ENCODE measurements at regions not wholly inside any gene's neighbourhood (a gene's known extent, or its start where the extent isn't known, plus 50 kb on each side); places are given as distances from the start of the nearest gene placed in this dataset.

DNA sequence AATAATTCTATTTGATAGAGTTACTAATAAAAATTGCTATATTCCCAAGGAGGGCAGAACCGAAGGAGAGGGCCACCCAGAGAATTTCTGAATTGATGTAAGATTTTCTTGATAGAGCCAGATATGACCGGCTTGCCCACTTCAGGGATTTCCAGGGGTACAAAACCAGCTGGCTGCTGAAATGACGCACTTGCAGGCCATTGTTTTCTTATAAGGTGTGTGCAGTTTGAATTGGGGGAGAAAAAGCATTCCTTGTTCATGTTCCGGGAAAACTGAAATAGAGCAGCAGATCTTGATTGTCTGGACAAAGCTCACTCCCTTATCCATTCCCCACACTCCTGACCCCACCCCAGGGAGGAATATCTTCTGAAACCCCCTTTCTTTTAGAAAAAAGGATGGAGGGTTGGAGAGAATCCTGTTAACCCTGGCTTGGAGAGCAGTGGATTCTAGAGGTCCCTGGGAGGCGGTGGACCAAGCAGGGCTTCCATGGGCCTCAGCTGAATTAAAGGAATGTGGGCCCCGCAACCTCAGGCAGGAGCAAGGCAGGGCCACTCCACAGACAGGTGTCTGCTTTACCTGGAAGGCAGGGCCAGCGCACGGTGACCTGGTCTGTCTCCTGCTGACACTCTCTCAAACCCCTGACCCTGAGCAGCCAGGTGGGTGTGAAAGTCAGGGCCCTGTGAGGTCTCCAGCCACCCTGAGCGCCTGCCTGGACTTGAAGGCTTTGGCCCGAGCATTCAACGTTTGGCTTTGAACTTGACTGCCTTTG is 96.4 kb downstream of the TMEM170B start:
- DNase-seq (ENCODE audit: low read depth in 2 of 2): no peak

DNA sequence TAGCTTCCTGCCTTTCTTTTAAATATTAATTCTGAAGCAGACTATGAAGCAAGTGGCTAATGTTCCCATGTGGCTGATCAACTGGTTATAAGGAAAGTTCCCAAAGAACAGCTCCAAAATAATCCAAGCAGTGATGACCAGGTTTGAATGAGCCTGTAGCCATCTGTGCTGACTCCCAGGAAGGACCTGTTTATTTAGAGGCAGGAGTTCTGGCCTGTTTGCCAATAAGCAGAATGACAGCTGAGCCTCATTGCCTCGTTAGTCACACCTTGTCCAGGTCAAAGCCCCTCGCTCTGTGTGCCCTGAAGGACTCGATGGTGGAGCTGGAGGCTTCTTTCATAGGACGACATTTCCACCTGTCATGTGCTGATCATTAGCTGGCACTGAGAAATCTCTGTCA is 97.4 kb downstream of the TMEM170B start:
- no peak for DNase-seq (ENCODE audit: low read depth in 2 of 2)

DNA sequence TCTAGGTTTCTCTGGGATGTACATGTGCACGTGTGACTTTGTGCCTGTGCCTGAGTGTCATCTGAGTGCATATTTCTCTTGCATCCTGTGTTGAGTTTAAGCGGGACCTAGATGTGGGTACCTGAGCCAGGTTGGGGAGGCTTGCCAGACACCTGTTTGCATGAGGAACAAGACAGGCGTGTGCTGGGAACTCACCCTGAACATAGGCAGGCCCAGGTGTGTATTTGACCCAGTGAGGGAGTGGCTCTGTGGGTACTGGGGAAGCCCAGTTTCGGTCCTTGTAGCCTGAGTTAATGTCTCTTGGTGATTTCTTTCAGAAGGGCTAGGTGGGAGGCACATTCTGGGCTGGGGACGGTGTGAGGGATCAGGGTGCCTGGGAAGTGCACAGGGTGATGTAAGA is 98.6 kb downstream of the TMEM170B start:
- no peak for DNase-seq (ENCODE audit: low read depth in 2 of 2)

DNA sequence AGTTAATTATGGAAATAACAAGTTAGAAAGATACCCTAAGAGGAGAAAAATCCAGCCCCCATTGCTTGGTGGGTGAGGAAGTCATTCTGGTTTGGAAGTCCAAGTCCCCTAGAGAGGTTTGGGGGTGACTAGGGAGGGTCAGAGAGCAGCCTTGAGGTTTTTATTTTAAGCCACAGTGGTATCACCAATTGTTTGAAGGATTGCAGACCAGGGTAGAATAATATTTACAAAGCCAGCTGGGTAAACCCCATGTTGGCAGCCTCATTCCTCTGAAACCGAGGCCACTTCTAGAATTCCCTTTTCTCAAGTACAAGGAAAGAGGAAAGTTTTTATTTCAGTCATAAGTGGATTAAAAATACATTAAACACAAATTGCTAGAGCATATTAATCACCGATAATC is 99.7 kb downstream of the TMEM170B start:
- DNase-seq (ENCODE audit: low read depth in 2 of 2): no peak

DNA sequence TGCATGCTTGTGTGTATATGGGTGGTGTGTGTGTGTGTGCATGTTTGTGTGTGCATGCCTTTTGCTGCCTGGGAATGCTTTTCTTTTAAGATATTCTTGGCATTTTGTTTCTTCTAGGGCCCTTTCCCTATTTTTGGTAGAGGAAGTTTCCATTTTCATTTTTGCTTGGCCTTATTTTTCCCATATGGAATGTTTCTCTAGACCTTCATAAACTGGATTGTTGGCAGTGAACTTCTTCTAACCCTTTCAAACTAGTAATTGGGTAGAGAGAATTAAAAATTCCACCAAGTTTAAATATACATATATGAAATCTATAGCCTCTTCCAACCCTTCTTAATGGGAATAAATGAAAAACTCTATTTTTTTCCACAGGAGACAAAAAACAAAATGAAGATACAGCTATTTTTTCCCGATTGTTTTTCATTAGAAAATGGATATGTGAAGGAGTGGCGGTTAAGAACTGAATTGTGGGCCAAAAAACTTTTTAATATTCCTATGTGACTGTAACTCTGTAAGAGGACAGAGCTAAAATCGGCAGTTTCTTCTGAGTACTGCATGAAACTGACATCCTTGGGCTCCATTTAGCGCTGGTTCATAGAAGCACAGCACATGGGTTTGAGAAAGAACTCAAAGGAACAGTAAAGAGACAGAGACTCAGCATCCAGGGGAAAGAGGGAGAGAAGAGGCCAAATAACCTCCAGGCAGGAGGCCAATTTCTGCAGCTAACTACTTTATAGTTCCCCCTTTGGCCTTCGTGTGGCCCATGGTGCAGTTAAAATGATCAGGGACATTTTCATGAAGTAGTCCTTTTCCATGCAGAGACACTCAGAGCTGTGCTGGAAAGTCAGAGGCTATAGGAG is 102.1 kb downstream of the TMEM170B start:
- DNase-seq (ENCODE audit: low read depth in 2 of 2): no peak

DNA sequence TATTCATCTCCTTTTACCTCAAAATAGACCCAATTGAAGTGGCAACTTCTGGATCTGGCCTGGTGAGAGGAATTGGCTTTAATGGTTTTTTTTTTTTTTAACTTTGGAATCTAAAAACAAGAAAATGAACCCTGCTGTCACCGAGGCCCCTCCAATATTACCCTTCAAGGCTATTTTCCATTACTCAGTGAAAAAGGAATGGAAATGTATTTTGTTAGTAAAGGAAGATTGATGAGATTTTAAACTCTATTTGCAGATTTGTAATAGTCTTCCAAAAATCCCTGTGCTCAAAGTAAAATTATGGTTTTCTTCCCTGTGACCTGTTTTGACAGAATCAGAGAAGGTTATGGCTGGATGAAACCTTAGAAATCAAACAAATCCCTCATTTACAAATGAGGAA is 102.9 kb downstream of the TMEM170B start:
- DNase-seq (ENCODE audit: low read depth in 2 of 2): no peak

DNA sequence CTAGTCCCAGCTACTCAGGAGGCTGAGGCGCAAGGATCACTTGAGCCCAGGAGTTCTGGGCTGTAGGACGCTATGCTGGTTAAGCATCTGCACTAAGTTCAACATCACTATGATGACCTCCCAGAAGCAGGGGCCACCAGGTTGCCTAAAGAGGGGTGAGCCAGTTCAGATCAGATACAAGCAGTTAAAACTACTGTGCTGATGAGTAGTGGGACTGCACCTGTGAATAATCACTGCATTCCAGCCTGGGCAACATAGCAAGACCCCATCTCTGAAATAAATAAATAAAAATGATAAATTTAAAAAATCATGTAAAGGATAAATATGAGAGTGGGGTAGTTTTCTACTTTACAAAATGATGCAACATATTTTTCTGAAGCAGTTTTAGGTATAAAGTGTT is 106.5 kb downstream of the TMEM170B start:
- DNase-seq (ENCODE audit: low read depth in 2 of 2): no peak

DNA sequence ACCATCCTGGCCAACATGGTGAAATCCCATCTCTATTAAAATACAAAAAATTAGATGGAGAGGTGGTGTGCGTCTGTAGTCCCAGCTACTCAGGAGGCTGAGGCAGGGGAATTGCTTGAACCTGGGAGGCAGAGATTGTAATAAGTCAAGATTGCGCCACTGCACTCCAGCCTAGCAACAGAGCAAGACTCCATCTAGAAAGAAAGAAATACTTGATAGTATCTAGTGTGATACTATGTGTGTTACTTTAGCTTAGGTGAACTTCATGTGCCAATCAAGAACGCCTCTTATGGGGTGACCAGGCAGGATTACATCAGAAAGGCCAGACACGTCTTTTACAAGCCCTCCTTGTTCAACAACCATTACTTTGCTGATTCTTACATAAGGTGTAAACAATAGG is 107.1 kb downstream of the TMEM170B start:
- no peak for DNase-seq (ENCODE audit: low read depth in 2 of 2)

DNA sequence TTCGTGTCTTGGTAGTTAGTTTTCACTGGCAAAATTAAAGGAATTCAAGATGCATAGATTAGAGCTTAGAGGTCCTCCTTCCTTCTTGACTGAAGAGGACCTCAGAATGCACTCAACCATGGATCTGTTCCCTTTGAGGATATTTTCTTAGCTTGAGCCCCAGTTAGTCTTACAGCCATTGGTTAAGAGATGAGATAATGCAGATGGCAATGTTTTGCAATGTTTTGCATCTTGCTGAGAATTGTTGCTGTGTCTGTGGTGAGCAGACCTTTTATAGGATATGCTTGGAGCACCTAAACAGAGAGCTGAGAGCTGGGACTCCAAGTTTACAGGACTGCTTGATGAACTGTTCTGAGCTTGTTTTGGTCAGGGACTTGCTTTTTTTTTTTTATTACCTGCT is 107.5 kb downstream of the TMEM170B start:
- DNase-seq (ENCODE audit: low read depth in 2 of 2): no peak

DNA sequence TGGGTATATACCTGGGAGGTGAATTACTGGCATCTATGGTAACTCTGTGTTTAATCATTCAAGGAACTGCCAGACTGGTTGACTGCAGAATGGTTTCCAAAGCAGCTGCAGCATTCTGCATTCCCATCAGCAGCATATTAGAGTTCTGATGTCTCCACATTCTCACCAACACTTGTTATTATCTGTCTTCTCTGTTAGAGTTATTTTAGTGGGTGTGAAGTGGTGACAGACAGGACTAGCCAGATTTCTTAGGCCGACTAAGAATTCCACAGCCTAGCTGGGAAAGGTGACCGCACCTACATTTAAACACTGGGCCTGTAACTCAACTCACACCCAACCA is 110.9 kb downstream of the TMEM170B start:
- no peak for DNase-seq (ENCODE audit: low read depth in 2 of 2)

DNA sequence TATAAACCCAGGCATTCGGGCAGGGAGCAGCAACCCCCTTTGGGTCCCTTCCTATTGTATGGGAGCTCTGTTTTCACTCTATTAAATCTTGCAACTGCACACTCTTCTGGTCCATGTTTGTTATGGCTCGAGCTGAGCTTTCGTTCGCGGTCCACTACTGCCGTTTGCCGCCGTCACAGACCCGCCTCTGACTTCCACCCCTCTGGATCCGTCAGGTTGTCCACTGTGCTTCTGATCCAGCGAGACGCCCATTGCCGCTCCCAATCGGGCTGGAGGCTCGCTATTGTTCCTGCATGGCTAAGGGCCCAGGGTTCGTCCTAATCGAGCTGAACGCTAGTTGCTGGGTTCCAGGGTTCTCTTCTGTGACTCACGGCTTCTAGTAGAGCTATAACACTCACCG is 111.3 kb downstream of the TMEM170B start:
- no peak for DNase-seq (ENCODE audit: low read depth in 2 of 2)

DNA sequence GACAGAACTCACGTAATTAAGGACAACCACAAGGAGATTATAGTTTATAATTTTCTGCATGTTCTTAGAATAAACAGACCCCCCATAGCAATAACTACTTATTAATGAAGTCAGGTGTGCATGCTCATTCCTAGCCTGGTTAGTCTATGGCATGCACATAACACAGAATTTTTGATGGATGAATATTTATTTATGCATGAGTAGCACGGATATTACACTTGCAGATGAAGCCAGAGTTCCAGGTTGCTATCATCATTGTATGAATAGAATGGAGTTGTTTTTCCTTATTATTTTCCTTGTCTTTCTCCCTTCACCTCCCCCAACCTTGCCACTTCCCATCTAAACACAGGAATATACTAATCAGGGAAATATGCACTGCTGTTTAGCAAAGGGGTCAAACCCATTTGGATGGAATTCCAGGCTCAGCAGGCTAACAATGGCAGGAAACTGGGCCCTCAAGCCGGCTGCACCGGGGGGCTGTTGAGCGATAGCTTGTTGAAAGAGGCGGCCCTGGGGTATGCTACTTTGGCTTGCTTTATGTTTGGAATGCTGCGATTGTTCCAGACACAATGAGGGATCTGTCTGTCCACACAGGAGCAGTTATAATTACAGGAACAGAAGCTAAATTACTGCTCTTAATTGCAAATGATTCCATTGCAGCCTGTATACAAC is 112.6 kb downstream of the TMEM170B start:
- DNase-seq (ENCODE audit: low read depth in 2 of 2): no peak

DNA sequence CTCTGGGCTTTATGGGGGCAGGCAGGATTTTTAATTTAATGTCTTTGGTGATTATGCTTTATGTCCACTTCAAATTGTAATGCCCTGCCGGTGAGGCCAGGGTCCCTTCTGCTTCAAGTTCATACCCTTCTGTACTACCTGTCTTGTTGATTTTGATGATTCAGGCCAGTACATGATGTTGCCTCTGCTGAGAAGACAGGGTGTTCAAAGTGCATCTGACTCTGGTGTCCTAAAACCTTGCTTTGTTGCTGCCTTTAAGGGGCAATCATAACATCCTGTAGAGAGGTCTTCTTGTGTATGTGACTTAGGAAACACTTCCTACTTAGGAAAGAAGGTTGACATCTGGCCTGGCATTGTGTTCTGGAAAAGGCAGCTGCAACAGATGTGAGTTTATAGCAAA is 113.2 kb downstream of the TMEM170B start:
- DNase-seq (ENCODE audit: low read depth in 2 of 2): no peak

DNA sequence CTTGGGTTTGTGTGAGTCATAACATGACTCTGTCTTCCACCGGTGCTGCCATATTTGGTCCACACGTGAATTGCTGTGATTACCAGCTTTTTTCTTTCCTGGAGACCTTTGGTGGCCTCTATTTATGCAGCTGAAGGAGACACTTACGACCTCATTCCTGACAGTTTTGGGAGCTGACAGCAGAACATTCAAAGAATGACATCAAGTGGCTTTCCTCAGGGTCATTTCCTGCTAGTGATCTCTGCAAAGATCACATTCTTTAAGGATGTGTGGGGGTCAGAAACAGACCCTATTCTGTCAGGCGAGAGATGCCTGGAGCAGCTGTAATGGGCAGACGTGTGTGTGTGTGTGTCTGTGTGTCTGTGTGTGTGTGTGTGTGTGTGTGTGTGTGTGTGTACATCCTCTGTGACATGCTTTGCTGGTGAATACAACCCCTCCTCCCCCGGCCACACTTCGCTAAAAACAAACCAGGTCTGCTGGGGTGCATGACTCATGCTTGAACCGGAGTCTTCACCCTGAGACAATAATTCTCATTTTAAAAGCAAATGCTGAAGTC is 115.6 kb downstream of the TMEM170B start:
- DNase-seq (ENCODE audit: low read depth in 2 of 2): peak in 1 of 2 experiments; percentile 9

DNA sequence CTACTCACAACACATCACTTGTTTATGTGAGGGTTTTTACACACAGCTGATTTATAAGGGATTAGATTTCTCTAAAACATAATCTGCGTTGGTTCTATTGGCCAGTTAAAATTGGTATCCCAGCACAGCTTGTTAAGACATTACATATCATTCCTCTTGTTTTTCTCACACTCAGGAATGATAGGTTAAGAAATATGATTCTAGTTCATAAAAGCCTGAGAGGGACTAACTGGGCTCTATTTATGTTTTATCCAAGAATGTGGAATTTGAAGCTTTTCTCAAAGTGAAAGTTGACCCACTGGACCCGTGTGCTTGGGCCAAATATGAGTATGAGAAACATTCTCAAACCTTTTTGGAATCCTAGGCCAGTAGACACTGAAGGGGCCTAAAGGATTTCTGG is 117.3 kb downstream of the TMEM170B start:
- DNase-seq (ENCODE audit: low read depth in 2 of 2): no peak

DNA sequence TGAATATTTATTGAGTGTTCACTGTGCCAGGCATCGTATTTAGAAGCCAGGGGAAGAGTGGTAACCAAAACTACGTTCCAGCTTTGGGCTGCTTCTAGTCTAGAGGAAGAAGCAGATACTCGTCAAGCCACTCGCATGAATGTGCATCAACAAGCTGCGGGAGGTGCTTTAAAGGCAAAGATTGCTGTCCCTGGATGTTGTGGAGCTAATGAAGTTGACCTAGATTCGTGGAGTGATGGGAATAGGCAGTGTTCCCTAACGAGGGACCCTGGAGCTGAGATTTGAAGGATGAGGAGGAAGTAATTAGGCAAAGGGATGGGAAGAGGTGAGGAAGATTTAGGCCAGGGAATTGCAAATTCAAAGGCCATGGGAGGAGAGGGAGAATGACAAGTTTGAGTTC is 118.9 kb downstream of the TMEM170B start:
- no peak for DNase-seq (ENCODE audit: low read depth in 2 of 2)

DNA sequence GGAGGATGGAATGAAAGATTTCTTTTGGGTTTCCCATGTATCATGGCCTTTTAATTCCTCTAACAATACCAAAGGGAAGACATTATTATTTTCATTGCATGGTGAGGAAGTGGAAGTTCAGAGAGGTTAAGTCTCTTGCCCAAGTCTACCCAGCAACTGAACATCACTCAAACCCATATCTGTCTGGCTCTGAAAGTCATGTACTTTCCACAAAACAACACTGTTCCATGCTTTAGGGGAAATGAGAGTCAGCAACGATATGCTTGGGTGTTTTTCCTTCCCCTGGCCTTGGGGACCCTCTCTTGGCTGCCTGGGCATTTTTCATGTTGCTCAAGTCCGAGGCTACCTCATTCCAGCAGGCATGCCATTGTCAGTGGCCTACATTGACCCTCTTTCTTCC is 118.8 kb downstream of the ADTRP start:
- no peak for DNase-seq (ENCODE audit: low read depth in 2 of 2)

DNA sequence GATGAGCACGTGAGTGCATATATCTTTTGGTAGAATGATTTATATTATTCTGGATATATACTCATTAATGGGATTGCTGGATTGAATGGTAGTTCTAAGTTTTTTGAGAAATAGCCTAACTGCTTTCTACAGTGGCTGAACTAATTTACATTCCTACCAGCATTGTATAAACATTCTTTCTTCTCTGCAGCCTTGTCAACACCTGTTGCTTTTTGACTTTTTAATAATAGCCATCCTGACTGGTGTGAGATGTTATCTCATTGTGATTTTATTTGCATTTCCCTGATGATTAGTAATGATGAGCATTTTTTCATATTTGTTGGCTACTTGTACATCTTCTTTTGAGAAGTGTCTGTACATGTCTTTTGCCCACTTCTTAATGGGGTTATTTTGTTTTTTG is 116.3 kb downstream of the ADTRP start:
- no peak for DNase-seq (ENCODE audit: low read depth in 2 of 2)

DNA sequence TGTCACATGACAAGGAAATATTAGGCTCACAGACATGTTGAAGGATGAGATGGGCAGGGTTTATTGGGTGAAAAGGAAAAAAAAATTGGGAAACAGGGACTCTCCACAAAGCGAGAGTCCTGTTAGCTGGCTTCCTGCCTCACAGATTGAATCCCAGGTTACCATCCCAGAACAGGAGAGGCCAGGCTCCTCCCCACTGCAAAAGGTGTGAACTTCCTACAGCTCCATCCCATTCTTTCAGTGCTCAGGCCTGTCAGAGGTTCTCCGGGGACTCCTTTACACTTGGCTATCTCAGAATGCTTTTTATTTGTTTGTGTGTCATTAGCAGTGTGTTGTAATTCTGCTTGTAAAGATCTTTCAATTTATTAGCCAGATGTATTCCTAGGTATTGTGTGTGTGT is 115.1 kb downstream of the ADTRP start:
- DNase-seq (ENCODE audit: low read depth in 2 of 2): no peak
